Retina (tissue), 1 donor: ENCODE measurements at regions not wholly inside any gene's neighbourhood (a gene's known extent, or its start where the extent isn't known, plus 50 kb on each side); places are given as distances from the start of the nearest gene placed in this dataset.
A peak's percentile ranks its signal among the peaks of the same experiment; 100 is the strongest.

Experiments
- DNase-seq: peaks from one replicate; pipeline ENCODE4 v3.0.0-alpha.2; 2016

DNA sequence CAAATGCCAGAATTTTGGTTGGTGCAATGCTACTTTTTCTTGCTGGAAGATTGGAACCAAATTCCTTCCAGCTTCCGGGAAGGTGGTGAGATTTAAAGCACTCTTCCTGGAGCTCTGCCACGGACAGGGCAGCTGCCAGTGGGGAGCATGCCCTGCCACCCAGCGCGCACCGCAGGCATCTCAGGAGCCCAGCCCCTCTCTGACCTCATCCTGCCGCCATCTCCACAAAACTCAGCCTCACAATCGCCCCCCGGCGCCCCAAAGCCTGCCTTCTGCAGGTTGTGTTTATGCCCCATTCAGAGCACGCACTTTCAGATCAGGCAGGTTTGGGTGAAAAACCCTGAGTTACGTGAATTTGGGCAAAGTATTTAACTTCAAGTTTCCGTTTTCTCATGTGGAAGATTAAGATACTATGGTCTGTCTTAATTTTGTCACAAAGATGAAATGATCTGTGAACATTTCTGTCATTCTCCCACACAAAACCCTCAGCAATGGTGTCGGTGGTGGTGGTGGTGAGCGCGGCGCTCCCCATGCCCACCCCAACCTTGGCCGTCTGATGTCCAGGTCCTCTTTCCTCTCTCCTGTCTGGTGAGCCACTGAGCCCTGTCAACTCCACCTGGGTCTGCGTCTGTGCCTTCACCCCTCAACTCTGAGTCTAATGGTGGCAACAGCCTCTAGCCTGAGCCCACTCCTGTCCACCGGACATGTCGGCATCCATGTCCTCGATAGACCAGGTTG is 282.8 kb upstream of the SALL3 start:
- no peak for DNase-seq

DNA sequence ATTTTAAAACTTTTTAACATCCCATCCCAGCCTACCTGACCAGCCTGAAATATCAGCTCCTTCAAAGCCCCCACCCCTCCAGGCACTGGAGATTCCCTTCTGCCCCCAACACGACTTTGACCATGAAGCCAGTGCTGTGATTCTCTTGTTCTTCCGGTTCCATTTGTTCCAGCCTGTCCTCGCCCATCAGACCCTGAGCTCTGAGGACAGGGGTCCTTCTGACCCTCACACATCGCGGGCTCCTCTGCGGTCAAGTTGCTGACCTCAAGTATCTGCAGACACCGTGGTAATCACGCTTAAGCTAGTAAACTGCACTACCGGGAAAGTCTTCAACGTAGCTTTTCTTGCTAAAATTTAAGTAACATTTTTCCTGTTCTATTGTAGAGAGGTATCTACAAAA is 282.2 kb upstream of the SALL3 start:
- no peak for DNase-seq

DNA sequence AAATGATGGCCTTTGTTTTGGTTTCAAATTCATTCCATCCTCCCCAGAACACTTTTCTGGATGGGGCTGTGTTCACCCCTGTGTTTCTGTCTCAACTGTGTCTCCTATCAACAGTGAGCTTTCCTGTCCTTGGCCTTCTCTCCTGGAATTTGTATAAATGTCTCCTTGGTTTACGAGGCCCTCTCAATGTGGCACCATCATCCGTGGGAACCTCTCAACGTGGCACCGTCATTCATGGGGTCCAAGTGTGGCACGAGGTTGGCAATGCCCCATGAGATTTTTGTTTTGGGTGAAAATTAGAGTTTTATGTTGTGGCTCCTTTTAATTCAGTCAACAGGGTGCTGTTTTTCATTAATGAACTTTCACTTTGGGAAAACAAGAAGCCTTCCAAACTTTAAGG is 280.7 kb upstream of the SALL3 start:
- no peak for DNase-seq

DNA sequence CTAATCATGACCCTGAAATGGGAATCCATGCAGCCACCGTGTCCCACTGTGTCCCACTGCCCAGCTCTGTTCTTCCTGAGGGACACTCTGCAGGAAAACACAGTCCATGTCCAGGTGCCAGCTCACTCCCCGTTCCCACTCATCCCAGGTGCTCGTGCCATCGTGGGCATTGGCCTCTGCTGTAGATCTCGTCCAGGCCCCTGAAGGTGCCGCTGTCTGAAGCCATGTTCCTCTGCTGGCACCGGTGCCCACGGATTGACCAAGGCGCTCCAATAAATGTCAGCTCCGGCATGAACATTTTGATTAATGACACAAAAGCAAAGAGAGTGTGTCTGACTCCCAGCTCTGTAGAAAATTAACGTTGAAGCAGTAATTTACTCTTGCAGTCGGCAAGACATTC is 280.1 kb upstream of the SALL3 start:
- DNase-seq = no peak

DNA sequence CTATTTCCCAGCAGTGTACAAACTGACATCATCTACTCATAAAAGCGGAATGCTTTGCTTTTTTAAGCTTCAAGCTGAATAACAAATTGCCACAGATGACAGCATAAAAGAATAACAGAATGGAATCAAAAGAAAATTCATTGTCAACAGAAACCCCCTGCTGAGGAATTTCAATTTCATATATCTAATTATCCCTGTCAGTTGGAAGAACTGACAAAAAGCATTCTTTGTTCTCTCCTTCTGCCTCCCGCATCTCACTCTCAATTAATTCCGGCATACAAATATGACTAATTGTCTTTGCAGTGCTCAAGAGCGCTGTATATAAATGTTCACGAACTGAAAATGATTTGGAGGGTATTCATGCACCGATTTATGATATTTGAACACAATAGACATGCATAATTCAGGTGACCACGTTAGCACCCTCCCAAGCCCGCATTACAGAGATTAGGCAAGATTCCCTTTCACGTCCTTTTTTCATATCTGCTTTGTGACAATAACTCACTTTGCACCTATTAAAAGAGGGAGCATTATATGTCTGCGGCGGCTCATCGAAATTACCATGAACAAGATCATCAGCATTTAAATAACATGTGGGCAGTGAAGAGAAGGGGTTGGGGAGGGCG is 277.7 kb upstream of the SALL3 start:
- DNase-seq = peak; percentile 72

DNA sequence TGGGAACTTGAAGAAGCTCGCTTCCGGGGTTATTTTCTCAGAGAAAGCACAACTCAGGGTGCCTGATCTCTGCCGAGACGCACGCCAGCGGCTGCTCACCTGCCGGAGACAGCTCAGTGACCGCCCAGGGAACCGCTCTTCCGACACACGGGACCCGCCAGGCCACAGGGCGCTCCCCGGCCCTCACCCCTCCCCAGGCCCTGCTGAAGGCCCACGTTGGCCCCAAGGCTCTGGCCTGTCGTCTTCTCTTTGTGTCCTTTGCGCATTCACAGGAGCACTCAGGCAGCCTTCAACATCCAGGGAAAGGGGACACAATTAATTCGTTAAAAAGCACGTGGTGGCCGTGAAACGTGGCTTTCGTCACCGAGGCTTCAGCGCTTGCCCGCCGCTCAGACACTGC is 276.3 kb upstream of the SALL3 start:
- DNase-seq = no peak

DNA sequence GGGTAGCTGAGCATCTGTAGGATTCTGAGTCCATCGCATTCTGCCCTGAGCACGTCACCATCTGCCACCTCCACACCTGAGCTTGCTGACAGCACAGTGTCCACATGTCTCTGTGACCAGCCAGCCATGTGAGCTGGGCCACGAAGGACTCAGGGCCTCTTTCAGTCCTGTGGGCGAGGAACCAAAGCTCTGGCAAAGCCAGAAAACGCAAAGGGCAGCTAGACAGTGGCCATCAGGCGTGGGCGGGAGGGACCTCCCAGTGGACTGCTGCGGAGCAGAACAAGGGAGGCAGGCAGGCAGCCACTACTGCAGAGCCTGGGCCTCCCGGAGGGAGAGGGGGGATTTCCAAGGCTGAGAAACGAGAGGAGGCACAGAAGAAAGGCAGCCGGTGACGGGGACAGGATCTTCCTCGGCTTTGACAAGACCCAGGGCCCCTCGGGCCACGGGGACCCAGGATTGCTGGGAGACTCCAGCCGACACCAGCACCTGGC is 274.6 kb upstream of the SALL3 start:
- DNase-seq = no peak

DNA sequence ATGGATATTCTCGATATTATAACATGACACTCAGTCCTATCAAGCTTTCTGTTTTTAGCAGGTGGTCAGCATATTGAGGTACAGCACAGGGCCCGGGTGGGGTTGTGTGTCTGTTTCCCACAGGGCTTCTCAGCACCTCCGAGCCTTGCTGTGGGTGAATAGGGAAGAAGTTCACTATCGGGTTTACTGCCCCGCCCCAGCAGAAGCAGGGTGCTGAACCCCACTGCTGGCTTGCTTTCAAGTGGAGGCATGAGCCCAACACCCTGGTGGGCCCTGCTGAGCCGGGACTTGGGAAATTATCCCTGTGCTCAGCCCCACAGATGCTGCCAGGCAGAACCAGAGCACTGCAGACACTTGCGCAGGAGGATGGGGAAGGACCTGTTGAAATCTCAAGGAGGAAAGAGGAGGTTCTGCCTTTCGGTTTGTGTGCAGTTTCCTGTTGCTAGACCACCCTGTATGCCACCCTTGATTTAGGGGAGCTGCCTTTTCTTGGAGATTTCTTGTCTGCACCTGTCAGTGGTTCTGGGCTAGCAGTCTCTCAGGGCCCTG is 270.3 kb upstream of the SALL3 start:
- no peak for DNase-seq

DNA sequence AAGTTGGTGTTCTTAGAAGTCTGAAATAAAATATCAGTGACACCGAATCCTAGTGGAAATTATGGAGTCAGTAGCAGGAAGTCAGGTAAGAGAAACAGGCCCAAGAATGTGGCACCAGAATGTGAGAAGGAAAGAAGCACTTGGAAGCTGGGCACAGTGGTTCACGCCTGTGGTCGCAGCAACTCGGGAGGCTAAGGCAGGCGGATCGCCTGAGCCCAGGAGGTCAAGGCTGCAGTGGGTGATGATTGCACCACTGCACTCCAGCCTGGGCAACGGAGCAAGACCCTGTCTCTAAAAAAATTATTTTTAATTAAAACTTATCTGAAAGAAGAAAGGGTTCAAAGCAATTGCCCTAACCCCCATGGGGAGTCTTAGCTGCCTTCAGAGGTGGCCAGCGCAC is 268.3 kb upstream of the SALL3 start:
- DNase-seq = no peak

DNA sequence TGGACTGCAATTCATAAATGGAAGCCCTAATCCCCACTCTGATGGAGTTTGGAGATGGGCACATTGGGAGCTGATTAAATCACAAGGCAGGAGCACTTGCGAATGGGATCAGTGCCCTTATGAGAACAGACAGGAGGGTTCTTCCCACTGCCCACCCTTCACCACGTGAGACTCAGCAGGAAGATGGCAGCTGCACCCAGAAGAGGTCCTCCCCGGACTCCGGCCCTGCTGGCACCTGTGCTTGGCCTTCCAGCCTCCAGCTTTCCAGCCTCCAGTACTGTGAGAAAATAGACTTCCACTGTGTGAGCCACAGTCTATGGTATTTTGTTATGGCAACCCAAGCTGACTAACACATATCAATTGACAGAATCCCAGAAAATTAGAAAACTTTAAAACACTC is 267.6 kb upstream of the SALL3 start:
- no peak for DNase-seq

DNA sequence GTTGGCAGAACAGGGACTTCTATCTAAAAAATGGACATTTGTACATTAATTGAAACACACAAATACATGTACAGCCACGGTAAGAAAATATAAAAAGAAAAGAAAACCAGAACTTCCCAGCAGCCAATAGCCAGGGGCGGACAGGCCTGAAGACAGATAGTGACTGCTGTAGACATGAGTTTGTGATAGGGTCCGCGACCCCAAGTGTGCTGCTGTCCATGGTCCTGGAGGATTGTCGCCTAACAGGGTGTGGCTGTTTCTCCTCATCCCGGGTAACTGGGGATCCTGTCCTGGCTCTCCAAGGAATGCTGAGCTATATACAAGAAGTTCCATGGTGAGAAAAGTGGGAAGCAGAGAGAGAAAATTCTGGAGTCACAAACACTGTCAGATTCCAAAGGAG is 266.5 kb upstream of the SALL3 start:
- no peak for DNase-seq

DNA sequence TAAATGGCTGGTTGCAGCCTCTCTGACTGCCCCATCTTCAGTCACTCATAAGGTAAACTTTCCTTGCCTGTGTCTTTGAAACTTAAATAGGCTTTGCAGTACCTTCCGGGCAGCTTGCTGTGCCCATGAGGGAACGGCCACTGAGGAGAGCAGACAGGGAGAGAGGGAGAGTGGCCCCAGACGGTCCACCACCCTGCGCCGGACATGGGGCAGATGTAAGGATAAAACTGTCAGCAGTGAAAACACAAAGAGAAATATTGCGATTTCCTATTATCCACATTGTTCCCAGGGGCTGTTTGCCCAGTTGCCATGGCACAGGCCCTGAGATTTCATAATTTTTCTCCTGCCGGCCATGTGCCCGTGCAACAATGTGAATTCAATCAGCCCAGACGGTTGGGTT is 265.9 kb upstream of the SALL3 start:
- DNase-seq = no peak

DNA sequence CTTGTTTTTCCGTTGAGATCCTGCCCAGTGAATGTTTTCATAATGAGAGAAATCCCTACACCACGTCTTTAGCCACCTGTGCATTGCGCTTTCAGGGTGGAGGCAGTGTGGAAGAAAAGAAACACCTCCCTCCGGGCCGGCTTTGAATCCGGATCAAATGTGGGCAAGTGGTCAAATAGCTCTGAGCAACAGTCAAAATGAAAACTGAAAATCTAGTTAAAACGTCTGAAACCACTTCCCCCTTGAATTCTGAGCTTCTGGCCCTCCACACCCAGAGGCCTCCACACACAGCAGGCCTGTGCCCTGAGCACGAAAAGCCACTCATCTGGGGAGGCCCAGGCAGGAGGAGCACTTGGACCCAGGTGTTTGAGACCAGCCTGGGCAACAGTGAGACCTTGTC is 263.6 kb upstream of the SALL3 start:
- DNase-seq = no peak

DNA sequence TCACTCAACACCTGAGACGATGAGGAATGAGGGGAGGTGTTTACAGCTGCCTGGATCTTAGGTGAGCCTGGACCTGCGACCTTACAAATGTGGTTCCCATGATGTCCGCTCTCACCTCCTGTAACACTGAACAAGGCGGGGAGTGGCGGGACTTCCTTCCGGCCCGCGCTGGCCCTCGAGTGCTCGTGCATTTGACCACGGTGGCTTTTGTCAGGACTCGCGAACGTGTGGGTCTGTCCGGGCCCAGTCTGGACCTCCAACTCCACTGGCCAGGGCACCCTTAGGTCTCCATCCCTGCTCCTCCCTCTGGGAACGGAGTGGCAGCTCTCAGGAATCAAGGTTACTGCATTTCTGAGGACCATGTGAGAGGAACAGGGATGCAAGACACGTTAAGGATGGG is 263.0 kb upstream of the SALL3 start:
- no peak for DNase-seq

DNA sequence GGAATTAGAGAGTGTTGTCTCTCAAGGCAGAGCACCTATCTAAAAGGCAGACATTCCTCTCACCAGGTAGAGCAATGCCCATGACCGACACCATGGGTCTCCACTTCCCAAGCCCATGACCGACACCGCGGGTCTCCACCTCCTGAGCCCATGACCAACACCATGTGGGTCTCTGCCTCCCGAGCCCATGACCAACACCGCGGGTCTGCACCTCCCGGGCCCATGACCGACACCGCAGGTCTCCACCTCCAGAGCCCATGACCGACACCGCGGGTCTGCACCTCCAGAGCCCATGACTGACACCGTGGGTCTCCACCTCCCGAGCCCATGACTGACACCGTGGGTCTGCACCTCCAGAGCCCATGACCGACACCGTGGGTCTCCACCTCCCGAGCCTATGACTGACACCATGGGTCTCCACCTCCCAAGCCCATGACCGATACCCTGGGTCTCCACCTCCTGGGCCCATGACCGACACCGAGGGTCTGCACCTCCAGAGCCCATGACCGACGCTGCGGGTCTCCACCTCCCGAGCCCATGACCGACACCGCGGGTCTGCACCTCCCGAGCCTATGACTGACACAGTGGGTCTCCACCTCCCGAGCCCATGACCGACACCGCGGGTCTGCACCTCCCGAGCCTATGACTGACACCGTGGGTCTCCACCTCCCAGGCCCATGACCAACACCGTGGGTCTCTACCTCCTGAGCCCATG is 262.4 kb upstream of the SALL3 start:
- no peak for DNase-seq

DNA sequence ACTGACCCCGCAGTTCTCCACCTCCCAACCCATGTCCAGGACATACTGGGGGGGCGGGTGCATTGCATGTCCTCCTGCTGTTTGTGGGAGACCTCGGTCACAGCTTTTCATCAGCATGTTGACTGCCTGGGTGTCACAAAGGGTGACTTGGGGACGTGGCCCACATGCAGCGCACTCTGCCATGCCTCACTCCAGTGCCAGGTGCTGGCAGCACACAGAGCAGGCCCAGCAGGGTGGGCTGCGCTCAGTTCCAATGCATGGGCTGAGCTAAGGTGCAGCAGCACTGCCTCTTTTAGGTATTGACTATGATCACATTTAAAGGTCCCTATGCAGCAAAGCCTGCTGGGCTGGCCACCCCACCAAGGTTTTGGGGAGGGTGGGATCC is 261.9 kb upstream of the SALL3 start:
- no peak for DNase-seq

DNA sequence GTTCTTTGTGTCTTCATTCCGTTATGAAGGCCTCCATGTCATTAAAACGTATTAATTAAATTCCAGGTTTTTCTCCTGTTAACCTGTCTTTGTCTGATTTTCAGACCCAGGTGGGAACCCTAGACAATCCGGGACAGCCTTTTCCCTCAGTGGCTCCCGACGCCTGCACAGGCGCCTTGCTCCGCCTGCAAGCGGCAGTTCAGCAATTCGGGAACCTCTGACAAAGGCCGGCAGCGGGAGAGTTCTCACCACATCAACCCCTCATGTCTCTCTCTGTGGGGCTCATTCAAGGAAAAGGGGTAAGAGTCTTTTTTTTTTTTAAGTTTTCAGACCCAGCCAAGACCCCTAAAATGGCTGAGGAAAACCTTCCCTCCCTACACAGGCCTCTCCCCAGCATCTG is 259.8 kb upstream of the SALL3 start:
- no peak for DNase-seq

DNA sequence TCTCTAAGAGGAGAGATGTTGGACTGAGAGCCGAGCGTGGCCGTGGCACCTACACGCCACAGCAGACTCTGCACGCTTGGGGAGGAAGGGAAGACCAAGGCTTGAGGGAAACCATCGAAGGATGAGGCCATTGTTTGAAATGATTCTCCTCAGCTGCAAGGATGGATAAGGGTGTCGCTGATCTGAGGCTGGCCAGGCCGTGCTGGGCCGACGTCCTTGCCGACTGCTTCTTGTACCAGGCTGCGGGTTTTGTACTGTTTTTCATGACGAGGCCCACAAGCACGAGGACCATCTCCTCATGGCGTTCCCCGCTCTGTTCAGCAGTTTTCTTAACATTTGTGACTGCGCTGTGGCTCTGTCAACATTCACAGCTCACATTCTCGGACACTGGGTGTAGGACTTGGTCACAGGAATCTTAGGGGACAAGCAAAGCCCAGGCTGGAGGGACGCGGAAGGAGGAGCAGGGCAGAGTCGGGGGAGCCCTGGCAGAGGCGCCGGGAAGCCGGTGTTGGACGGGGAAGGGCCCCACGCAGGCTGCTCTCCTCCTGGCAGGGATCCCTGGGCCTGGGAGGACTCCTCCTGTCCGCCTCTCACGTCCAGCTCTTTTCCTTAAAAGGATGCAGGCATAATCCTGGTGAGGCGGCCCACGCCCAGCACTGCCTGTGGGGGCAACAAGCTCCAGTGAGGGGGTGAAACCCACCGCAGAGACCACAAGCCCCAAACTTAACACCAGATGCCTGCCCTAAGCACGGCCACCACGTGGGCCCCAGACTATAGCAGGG is 259.0 kb upstream of the SALL3 start:
- DNase-seq = no peak

DNA sequence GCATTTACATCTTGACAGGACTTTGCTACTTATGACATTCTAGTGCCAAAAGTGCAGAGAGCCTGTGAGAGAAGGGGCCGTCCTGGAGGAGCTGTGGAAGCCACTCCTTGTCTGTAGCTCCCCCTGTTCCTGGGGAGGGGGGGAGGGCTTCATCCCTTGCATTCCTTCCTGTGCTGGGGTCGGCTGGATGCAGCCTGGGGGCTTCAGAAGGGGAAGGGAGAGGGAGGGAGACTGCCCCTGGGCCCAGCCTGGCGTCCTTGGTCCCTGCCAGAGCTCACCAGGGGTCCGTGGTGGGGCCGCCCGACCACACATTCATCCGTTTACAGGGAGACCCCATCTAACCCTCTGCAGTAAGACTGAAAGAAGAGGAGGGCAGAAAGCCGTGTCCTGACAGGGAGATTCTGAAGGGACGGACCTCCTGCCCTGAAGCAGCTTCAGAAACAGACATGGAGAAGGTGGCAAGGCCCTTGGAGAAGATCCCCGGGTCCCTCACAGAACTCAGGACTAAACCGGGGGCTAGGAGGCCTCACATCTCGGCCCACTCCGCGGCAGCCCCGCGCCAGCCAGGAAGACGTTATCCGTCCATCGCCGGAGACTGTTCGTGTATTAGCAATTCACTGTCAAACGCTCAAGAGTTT is 258.3 kb upstream of the SALL3 start:
- no peak for DNase-seq

DNA sequence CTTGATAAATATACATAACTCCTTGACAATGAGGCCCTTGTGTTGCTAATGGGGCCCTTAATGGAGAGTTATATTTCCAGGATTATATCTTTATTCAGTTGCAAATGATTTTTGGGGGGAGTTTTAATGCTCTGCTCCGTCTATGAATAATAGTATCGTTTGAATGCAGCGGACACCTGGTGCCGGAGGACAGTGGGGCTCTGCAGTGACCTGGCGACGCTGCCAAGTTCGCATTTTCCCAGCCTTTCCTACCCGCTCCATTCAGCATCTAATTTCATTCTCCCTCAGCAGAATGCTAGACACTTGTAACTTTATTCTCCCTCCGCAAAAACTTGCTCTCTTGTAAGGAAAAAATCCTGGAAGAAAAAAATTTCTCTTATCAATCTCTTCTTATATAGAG is 257.6 kb upstream of the SALL3 start:
- DNase-seq = no peak

DNA sequence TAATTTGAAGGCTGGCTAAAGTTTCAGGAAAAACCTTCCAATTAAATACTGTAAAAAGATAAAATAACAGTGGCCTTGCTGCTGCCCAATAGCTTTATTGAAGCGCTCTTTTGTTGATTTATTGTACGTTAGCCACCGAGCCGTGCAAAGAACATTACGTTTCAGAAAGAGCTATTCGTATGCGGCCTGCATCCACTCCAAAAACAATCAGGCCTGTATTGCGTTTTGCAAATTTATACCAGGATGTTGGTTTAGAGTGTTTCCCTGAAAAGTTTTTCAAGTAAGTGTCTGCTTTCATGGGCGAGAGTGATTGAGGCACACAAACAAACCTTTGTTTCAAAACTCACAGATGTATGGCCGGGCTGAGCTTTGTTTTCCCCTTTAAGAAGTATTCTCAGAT is 257.2 kb upstream of the SALL3 start:
- DNase-seq = no peak

DNA sequence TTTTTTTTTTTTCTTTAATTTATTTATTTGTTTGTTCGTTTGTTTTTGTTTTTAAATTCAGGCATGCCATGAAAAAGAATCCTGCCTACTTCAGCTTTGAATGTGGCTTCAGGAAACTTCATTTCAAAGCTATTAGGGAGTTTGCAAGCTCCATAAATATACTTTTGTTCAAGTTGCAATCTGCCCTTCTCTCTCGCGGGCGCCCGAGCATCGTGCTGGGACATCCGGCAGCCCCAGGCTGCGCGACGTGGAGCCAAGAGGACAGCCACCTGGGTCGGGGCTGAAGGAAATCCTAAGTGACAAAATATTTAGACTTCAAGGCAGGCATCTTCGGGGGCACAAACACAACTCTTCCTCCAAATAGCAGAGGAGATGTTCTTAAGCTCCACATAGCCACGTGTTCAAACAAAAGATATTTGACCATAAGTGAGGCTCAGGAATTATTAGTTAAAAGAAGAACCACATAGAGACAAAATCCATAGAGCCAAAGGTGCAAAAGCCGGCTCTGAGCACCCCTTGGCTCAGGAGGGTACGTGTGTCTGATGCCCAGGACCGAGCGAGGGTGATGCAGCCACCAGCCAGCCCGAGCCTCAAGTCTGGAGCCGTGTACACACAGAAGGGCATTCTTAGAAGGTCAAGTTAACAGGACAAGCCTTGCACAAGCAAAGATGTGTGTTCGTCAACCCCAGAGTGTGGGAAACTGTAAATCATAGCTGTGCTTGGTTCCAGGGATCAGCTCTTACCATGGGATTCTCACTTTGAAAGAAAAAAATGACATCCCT is 256.5 kb upstream of the SALL3 start:
- no peak for DNase-seq
